MM.1S (cell line): ENCODE measurements at regions not wholly inside any gene's neighbourhood (a gene's known extent, or its start where the extent isn't known, plus 50 kb on each side); places are given as distances from the start of the nearest gene placed in this dataset.

ENCODE experiments used
- DNase-seq: peaks from one replicate; pipeline ENCODE4 v3.0.0-alpha.2; 2015
- H2AFZ ChIP-seq: fragments of 300-600 bp; sonication (generic); 2 replicates; pipeline ENCODE4 v1.6.0; 2016; ENCODE audit warnings: antibody characterized with exemption, low read length
- H3F3A ChIP-seq: fragments of 300-600 bp; sonication (generic); 2 replicates; pipeline ENCODE4 v1.6.1; 2016; ENCODE audit warnings: mild to moderate bottlenecking, antibody characterized with exemption, low read length, moderate library complexity, mixed read lengths; ENCODE audit not compliant: insufficient read depth
- H3K27ac ChIP-seq: fragments of 300-600 bp; sonication (generic); 2 replicates; pipeline ENCODE4 v1.5.1; 2016; ENCODE audit warnings: mild to moderate bottlenecking, low read length
- H3K27me3 ChIP-seq: fragments of 300-600 bp; sonication (generic); replicated peaks from 2 replicates; pipeline ENCODE4 v1.6.0; 2016; ENCODE audit warnings: low read length; ENCODE audit not compliant: insufficient read depth
- H3K36me3 ChIP-seq: fragments of 300-600 bp; sonication (generic); replicated peaks from 2 replicates; pipeline ENCODE4 v1.6.1; 2016; ENCODE audit warnings: mild to moderate bottlenecking, low read length, mixed read lengths; ENCODE audit not compliant: insufficient read depth
- H3K4me1 ChIP-seq: fragments of 300-600 bp; sonication (generic); 2 replicates; pipeline ENCODE4 v1.6.1; 2016; ENCODE audit warnings: low read length, mixed read lengths
- H3K4me2 ChIP-seq: fragments of 300-600 bp; sonication (generic); 2 replicates; pipeline ENCODE4 v1.6.0; 2016; ENCODE audit warnings: low read depth, low read length
- H3K4me3 ChIP-seq: fragments of 300-600 bp; sonication (generic); 2 replicates; pipeline ENCODE4 v1.5.1; 2016; ENCODE audit warnings: low read length, mixed read lengths
- H3K79me2 ChIP-seq: fragments of 300-600 bp; sonication (generic); 2 replicates; pipeline ENCODE4 v1.6.1; 2016; ENCODE audit warnings: mixed run types, low read length, mixed read lengths
- H3K9ac ChIP-seq: fragments of 300-600 bp; sonication (generic); 2 replicates; pipeline ENCODE4 v1.6.1; 2016; ENCODE audit warnings: low read length, mixed read lengths
- H3K9me2 ChIP-seq: fragments of 300-600 bp; sonication (generic); replicated peaks from 2 replicates; pipeline ENCODE4 v1.6.1; 2016; ENCODE audit warnings: mild to moderate bottlenecking, low read length, mixed read lengths; ENCODE audit not compliant: insufficient read depth
- H3K9me3 ChIP-seq: fragments of 300-600 bp; sonication (generic); replicated peaks from 2 replicates; pipeline ENCODE4 v1.6.1; 2016; ENCODE audit warnings: mild to moderate bottlenecking, low read length, mixed read lengths; ENCODE audit not compliant: insufficient read depth
- H4K20me1 ChIP-seq: fragments of 300-600 bp; sonication (generic); 2 replicates; pipeline ENCODE4 v1.6.1; 2016; ENCODE audit warnings: mild to moderate bottlenecking, low read length, moderate library complexity, mixed read lengths; ENCODE audit not compliant: insufficient read depth
- EZH2 ChIP-seq: fragments of 300-600 bp; sonication (generic); optimal IDR thresholded peaks from 2 replicates; pipeline ENCODE3; 2017; ENCODE audit warnings: low read depth, mild to moderate bottlenecking, antibody characterized with exemption, low read length, mixed read lengths
- EZH2phosphoT487 ChIP-seq: fragments of 300-600 bp; sonication (generic); IDR thresholded peaks from 2 replicates; pipeline ENCODE4 v1.6.1; 2018; ENCODE audit warnings: antibody characterized with exemption, low read length
- TF ChIP-seq, protein P1 (sequence below): fragments of 300-600 bp; sonication (generic); IDR thresholded peaks from 2 replicates; pipeline ENCODE4 v1.5.1; 2016; ENCODE audit warnings: antibody characterized with exemption, low read length, mixed read lengths

DNA sequence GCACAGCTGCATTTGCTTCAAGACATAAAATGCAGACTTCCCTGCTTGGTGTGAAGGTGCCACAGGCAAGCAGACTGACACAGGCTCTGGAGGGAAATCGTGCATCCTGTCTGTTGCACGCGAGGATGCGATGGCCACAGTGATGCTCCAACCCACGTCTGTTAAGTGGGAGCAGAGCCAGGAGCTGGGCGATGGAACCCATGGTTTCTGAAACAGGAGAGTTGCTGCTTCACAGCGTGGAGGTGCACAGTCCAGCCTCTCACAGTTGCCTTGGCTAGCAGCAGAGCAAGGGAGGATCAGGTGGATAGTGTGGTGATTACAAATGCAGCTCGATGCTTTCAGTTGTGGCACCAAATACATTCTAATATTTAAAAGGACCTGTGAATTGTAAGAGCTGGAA is 108.8 kb downstream of the TENT4A start:
- Histone ChIP-seq H4K20me1 (no peaks in the 10 kb centered on the region), H3K9me2 (no peaks in the 10 kb centered on the region), H3K27me3 (no peaks in the 10 kb centered on the region), H3K4me3 (no peak overlapping the region), H3F3A (no peaks in the 10 kb centered on the region), H3K27ac (no peak overlapping the region), H3K9ac (no peak overlapping the region), H3K9me3 (no peaks in the 10 kb centered on the region), H3K4me2 (no peak overlapping the region), H3K4me1 (peaks cover 7% of the 10 kb centered on the region), H3K36me3 (no peaks in the 10 kb centered on the region), H2AFZ (no peak overlapping the region), H3K79me2 (no peaks in the 10 kb centered on the region)
- TF ChIP-seq EZH2 (no peak), EZH2phosphoT487 (no peak)
- TF ChIP-seq, protein P1, sequence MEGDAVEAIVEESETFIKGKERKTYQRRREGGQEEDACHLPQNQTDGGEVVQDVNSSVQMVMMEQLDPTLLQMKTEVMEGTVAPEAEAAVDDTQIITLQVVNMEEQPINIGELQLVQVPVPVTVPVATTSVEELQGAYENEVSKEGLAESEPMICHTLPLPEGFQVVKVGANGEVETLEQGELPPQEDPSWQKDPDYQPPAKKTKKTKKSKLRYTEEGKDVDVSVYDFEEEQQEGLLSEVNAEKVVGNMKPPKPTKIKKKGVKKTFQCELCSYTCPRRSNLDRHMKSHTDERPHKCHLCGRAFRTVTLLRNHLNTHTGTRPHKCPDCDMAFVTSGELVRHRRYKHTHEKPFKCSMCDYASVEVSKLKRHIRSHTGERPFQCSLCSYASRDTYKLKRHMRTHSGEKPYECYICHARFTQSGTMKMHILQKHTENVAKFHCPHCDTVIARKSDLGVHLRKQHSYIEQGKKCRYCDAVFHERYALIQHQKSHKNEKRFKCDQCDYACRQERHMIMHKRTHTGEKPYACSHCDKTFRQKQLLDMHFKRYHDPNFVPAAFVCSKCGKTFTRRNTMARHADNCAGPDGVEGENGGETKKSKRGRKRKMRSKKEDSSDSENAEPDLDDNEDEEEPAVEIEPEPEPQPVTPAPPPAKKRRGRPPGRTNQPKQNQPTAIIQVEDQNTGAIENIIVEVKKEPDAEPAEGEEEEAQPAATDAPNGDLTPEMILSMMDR, result no peak
- DNase-seq, result no peak

DNA sequence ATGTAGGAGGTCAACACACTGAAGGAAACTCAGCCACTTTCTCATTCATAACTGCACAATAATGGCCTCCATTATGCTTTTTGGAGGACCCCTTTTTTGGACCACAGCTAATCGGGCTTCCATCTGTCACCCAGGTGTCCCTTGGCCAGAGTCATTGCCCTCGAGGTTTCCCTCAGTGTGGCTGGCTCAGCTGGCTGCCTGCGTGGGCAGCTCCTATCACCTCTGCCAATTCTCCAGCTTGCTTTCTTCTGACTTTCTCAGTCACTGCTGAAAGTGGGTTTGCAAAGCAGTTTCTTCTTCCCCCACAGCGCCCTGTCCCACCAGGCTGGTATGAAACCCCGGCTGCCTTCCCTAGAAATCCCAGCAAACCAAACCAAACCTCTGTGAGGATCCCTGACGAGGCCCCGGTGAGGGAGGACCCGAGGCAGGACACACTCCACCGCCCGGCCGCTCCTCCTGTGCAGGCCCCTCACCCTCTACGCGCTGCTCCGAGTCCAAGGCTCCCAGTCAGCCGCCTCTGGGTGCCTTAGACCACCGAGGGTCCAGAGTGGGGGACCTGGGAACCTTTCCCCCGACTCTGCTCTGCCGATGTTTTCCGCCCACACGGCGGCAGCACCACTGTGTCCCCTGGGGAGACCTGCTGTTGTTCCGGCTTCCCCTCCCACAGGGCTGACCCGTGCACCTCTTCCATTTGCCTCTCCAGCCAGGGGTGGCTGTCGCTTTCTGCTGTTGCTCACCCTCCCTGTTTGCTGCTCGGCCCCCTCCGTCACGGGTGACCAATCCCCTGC is 109.5 kb downstream of the TENT4A start:
- Histone ChIP-seq H4K20me1 (no peaks in the 10 kb centered on the region), H3K4me1 (peaks cover 14% of the 10 kb centered on the region), H3K9me3 (no peaks in the 10 kb centered on the region), H3K36me3 (no peaks in the 10 kb centered on the region), H2AFZ (no peak overlapping the region), H3K27ac (no peak overlapping the region), H3K4me2 (no peak overlapping the region), H3K79me2 (no peaks in the 10 kb centered on the region), H3K9ac (no peak overlapping the region), H3K4me3 (no peak overlapping the region), H3K9me2 (no peaks in the 10 kb centered on the region), H3K27me3 (no peaks in the 10 kb centered on the region), H3F3A (peaks cover 5% of the 10 kb centered on the region; the same call in 1 of the 2 replicates)
- no peak for TF ChIP-seq EZH2
- no peak for TF ChIP-seq EZH2phosphoT487
- TF ChIP-seq, protein P1, result no peak
- no peak for DNase-seq

DNA sequence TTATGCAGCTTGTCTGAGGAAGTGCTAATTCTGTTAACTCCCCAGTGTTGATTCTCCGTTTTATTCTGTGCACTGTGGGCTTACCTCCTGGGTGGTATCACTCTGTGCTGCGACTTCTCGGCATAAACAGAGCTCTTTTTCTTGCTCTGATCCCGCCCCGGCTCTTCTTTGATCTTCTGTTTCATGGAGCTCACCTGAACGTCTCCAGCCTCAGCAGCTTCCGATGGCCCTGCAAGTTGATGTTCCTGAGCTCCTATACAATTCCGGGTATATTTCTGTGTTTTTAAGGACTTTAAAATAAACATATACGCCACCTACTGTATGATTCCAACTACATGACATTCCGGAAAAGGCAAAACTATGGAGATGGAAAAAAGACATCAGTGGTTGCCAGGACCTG is 110.8 kb downstream of the TENT4A start:
- Histone ChIP-seq H3K27ac (no peak overlapping the region), H3K4me2 (no peak overlapping the region), H3K4me1 (peaks cover 24% of the 10 kb centered on the region), H3K9me2 (no peaks in the 10 kb centered on the region), H4K20me1 (no peaks in the 10 kb centered on the region), H3K4me3 (no peak overlapping the region), H3K9ac (no peak overlapping the region), H3K27me3 (no peaks in the 10 kb centered on the region), H3K36me3 (no peaks in the 10 kb centered on the region), H3K79me2 (no peaks in the 10 kb centered on the region), H3F3A (peaks cover 17% of the 10 kb centered on the region), H3K9me3 (no peaks in the 10 kb centered on the region), H2AFZ (no peak overlapping the region)
- TF ChIP-seq, protein P1, result no peak
- TF ChIP-seq EZH2, result no peak
- TF ChIP-seq EZH2phosphoT487, result no peak
- no peak for DNase-seq
